Osteoblast (primary cell): ENCODE measurements at regions not wholly inside any gene's neighbourhood (a gene's known extent, or its start where the extent isn't known, plus 50 kb on each side); places are given as distances from the start of the nearest gene placed in this dataset.

Source experiments
- DNase-seq: peaks from one replicate; pipeline ENCODE4 v3.0.0; 2011; ENCODE audit warnings: low spot score, mixed read lengths; ENCODE audit not compliant: insufficient read length; ENCODE audit errors: missing footprints
- H2AFZ ChIP-seq: 2 replicates; pipeline ENCODE4 v1.6.0; 2011; ENCODE audit warnings: mild to moderate bottlenecking, low read length
- H3K27ac ChIP-seq: 2 replicates; pipeline ENCODE4 v1.5.1; 2011; ENCODE audit warnings: mild to moderate bottlenecking, low read depth, low read length, moderate library complexity
- H3K27me3 ChIP-seq: 2 replicates; pipeline ENCODE4 v1.6.0; 2012; ENCODE audit warnings: mild to moderate bottlenecking, control low read depth, inconsistent platforms, low read length, moderate library complexity; ENCODE audit not compliant: insufficient read depth
- H3K36me3 ChIP-seq: 2 replicates; pipeline ENCODE4 v1.5.1; 2011; ENCODE audit warnings: mild to moderate bottlenecking, low read length, control low read depth, moderate library complexity; ENCODE audit not compliant: insufficient read depth
- H3K4me1 ChIP-seq: 2 replicates; pipeline ENCODE4 v1.5.1; 2011; ENCODE audit warnings: mild to moderate bottlenecking, low read length, control low read depth, moderate library complexity; ENCODE audit not compliant: insufficient read depth
- H3K4me2 ChIP-seq: 2 replicates; pipeline ENCODE4 v1.6.0; 2011; ENCODE audit warnings: mild to moderate bottlenecking, low read length; ENCODE audit not compliant: insufficient read depth
- H3K4me3 ChIP-seq: fragments of 200-600 bp; sonication (generic); 3 replicates; pipeline ENCODE4 v1.5.1; 2012; ENCODE audit warnings: mild to moderate bottlenecking, low read length, inconsistent platforms; ENCODE audit not compliant: insufficient read depth
- H3K79me2 ChIP-seq: 2 replicates; pipeline ENCODE4 v1.6.0; 2012; ENCODE audit warnings: mild to moderate bottlenecking, low read length, control low read depth, inconsistent platforms; ENCODE audit not compliant: insufficient read depth
- H3K9me3 ChIP-seq: 2 replicates; pipeline ENCODE4 v1.5.1; 2011; ENCODE audit warnings: low read depth, low read length, control low read depth
- H4K20me1 ChIP-seq: 2 replicates; pipeline ENCODE4 v1.6.0; 2012; ENCODE audit warnings: mild to moderate bottlenecking, low read length, control low read depth; ENCODE audit not compliant: insufficient read depth
- TF ChIP-seq, protein P1 (sequence below): IDR thresholded peaks from 2 replicates; pipeline ENCODE4 v1.5.1; 2011; ENCODE audit warnings: mild to moderate bottlenecking, low read depth, low read length, moderate library complexity; ENCODE audit errors: extremely low read depth

DNA sequence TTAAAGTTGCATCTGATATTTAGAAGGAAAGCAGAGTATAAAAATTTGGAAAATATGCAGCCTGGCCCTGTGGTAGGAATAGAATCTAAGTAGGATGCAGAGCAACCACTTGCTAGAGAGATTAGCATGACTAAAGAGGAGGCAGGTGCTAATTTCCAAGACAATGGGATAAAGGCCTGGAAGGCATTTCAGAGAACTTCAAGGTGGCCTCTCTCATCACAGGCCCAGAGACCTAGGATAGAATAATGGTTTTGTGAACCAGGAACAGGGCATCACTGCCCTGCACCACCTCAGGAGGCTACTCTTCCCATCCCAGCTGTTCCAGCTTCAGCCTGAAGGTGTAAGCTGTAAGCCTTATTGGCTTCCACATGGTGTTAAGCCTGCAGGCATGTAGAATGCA is 621.7 kb upstream of the HS3ST1 start:
- H3K36me3 ChIP-seq, result no peaks in the 10 kb centered on the region
- TF ChIP-seq, protein P1, sequence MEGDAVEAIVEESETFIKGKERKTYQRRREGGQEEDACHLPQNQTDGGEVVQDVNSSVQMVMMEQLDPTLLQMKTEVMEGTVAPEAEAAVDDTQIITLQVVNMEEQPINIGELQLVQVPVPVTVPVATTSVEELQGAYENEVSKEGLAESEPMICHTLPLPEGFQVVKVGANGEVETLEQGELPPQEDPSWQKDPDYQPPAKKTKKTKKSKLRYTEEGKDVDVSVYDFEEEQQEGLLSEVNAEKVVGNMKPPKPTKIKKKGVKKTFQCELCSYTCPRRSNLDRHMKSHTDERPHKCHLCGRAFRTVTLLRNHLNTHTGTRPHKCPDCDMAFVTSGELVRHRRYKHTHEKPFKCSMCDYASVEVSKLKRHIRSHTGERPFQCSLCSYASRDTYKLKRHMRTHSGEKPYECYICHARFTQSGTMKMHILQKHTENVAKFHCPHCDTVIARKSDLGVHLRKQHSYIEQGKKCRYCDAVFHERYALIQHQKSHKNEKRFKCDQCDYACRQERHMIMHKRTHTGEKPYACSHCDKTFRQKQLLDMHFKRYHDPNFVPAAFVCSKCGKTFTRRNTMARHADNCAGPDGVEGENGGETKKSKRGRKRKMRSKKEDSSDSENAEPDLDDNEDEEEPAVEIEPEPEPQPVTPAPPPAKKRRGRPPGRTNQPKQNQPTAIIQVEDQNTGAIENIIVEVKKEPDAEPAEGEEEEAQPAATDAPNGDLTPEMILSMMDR, result no peak
- H4K20me1 ChIP-seq, result no peaks in the 10 kb centered on the region
- peaks cover 2% of the 10 kb centered on the region for H3K9me3 ChIP-seq
- H3K27me3 ChIP-seq, result no peaks in the 10 kb centered on the region
- H3K4me3 ChIP-seq, result no peak overlapping the region
- no peak overlapping the region for H3K4me2 ChIP-seq
- H3K27ac ChIP-seq, result no peak overlapping the region
- no peak for DNase-seq
- H3K4me1 ChIP-seq, result no peaks in the 10 kb centered on the region
- no peak overlapping the region for H2AFZ ChIP-seq
- no peaks in the 10 kb centered on the region for H3K79me2 ChIP-seq

DNA sequence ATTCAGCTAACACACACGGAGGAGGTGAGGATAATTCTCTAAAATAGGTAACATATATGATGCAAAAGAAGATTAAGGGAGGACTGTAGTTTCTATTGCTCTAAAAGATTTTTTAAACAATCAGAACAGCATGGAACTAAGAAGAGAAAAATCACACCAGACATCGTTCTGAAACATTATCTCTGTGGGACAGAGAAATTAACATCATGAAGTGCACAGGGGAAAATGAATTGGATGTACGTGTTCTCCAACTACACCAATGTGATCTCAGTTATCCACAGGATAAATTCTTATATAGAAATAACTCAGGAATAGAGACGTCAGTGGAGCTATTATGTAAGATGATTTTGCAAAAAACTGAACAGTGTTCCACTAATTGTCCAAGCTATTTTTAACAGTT is 614.1 kb upstream of the HS3ST1 start:
- H2AFZ ChIP-seq, result no peak overlapping the region
- peaks cover 4% of the 10 kb centered on the region for H3K9me3 ChIP-seq
- H4K20me1 ChIP-seq, result no peaks in the 10 kb centered on the region
- TF ChIP-seq, protein P1, result no peak
- DNase-seq, result no peak
- H3K4me1 ChIP-seq, result no peaks in the 10 kb centered on the region
- no peak overlapping the region for H3K27ac ChIP-seq
- no peak overlapping the region for H3K4me3 ChIP-seq
- H3K36me3 ChIP-seq, result no peaks in the 10 kb centered on the region
- no peaks in the 10 kb centered on the region for H3K79me2 ChIP-seq
- no peaks in the 10 kb centered on the region for H3K27me3 ChIP-seq
- H3K4me2 ChIP-seq, result no peak overlapping the region

DNA sequence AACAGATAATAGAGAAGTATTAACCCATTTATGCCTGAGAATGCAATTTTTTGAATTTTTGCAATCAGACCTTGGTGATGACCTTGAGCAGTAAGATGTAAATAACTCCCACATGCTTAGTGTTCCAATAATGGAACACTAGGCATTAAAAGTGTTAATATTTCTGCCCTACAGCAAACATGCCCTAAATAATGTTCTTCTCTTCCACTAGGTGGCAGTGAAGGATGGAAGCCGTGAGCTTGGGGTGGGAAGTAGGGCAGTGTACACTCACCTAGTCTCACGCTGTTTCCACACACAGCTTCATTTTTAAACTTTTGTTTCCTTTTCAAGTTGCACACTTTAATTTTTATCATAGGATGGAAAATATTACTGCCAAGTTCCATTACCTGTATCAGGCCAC is 613.1 kb upstream of the HS3ST1 start:
- no peaks in the 10 kb centered on the region for H3K4me1 ChIP-seq
- no peaks in the 10 kb centered on the region for H4K20me1 ChIP-seq
- H3K27ac ChIP-seq, result no peak overlapping the region
- no peak overlapping the region for H3K4me3 ChIP-seq
- H3K27me3 ChIP-seq, result no peaks in the 10 kb centered on the region
- TF ChIP-seq, protein P1, result no peak
- H3K79me2 ChIP-seq, result no peaks in the 10 kb centered on the region
- H3K9me3 ChIP-seq, result peaks cover 4% of the 10 kb centered on the region
- no peak overlapping the region for H3K4me2 ChIP-seq
- no peaks in the 10 kb centered on the region for H3K36me3 ChIP-seq
- DNase-seq, result no peak
- H2AFZ ChIP-seq, result no peak overlapping the region

DNA sequence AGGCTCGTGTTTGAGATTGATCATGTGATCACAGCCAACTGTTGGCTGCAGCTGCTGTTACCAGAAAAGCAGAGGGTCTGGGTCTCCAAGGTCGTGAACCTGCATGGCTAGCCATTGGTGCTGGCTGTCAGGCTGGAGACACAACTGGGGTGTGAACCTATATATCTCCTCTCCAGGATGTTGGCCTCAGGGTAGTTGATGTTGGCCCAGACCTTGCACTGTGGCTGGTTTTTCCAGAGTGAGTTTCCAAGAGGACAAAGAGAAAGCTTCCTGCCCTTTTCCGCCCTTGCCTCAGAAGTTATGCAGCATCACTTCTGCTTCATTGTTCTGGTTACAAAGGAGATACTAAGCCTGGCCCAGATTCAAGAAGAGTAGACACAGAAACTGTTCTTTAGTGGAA is 607.8 kb upstream of the HS3ST1 start:
- Histone ChIP-seq H3K9me3 (peaks cover 4% of the 10 kb centered on the region), H3K36me3 (no peaks in the 10 kb centered on the region), H3K27ac (no peak overlapping the region), H2AFZ (no peak overlapping the region), H3K79me2 (no peaks in the 10 kb centered on the region), H3K4me2 (no peak overlapping the region), H3K27me3 (no peaks in the 10 kb centered on the region), H4K20me1 (no peaks in the 10 kb centered on the region), H3K4me1 (no peaks in the 10 kb centered on the region), H3K4me3 (no peak overlapping the region)
- no peak for DNase-seq
- TF ChIP-seq, protein P1, result no peak
